ENCODE measurements at regions not wholly inside any gene's neighbourhood (a gene's known extent, or its start where the extent isn't known, plus 50 kb on each side); places are given as distances from the start of the nearest gene placed in this dataset.

DNA sequence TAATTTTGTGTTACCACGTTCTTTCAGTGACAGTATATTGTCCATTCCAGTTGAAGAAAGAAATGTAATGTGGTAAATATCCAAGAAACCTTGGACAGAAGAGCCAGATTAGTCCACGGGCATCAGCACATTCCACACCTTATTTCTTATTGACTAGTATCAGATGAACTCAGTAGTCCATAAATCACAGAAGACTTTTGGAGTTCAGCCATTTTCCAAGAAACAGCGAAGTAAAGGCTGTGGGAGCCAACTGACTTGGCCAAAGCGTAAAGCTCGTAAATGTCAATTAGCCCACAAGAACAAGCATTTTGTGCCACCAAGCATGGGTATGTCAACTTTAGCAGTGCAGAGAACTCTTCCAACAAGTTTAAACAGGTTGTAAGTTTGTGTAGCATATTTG lies 60.2 kb upstream of the STARD4 start:
- DNase-seq, result no peak

DNA sequence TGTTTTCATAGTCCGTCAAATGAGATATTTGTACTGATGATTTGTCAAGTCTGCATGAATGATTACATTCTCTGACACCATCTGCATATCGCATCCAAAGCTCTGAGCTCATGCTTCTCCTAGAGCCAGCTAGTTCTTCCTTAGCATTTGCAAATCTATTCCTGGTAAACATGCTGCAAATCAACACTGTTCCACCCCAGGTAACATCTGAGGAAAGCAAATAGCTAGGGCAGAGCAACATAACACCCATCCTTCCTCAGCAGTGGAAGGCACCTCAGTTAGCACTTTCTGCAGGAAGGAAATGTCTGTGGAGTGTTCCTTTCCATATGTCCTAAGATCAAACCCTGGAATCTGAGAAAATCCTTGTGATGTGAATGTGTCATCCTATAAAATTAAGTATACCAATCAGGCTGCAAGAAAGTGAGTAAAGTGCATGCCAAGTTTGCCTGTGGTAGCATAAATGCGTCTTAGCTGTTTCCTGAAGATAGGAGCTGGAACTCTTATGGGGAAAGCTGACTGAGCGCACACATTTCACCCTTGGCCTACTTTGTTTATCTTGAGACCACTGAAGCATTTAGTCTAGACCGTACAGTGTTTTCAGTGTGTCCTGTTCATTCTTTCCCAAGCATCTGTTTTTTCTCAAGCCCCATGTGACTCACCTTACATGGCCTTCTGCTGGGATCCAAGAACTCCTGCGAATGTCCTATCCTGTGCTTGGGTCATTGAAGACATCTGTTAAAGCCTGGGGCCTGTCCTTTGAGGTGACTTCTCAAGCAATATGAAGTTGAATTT lies 50.9 kb upstream of the STARD4 start:
- DNase-seq, result no peak

DNA sequence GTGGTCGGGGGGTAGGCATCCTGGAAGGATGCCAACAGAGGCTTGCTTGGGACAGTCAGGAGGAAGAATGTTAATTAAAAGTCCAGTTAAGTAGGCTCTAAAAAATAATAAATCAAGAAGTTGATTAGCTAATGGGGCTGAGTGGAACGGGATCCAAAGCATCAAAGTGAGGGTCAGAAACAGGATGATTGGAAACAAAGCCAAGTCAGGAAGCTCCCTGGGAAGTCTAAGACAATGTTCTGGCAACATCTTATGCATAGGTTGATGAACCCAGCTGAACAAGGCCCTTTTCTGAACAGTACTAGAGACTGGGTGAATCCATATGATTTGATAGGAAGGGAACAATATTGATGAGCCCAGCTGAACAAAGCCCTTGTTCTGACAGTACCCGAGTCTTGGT lies 50.2 kb upstream of the STARD4 start:
- DNase-seq, result no peak

All from NCI-H2227 treated with DMSO at 0.1 percent for 48 hours (cell line).